GM23338 (cell line): ENCODE measurements at regions not wholly inside any gene's neighbourhood (a gene's known extent, or its start where the extent isn't known, plus 50 kb on each side); places are given as distances from the start of the nearest gene placed in this dataset.

Source experiments
- ATAC-seq: fragments of 200-7000 bp; cut with Tn5 transposase; 3 replicates; pipeline ENCODE4 v1.9.1; 2020
- DNase-seq: peaks from one replicate; pipeline ENCODE4 v3.0.0-alpha.2; 2015; ENCODE audit warnings: low spot score
- H2AFZ ChIP-seq: fragments of 200-600 bp; sonication (generic); 2 replicates; pipeline ENCODE4 v1.8.0; 2016; ENCODE audit warnings: antibody characterized with exemption, mild to moderate bottlenecking, moderate library complexity
- H3F3A ChIP-seq: fragments of 200-600 bp; sonication (generic); replicated peaks from 2 replicates; pipeline ENCODE4 v1.8.0; 2017; ENCODE audit warnings: antibody characterized with exemption, mixed run types, low read depth
- H3K27ac ChIP-seq: fragments of 200-600 bp; sonication (generic); 2 replicates; pipeline ENCODE4 v1.6.1; 2016; ENCODE audit warnings: low read depth
- H3K27me3 ChIP-seq: fragments of 200-600 bp; sonication (generic); 2 replicates; pipeline ENCODE4 v1.8.0; 2016; ENCODE audit warnings: mild to moderate bottlenecking, mixed run types, moderate library complexity; ENCODE audit not compliant: insufficient read depth
- H3K36me3 ChIP-seq: fragments of 200-600 bp; sonication (generic); 2 replicates; pipeline ENCODE4 v1.8.0; 2016; ENCODE audit warnings: mild to moderate bottlenecking; ENCODE audit not compliant: insufficient read depth
- H3K4me1 ChIP-seq: fragments of 200-600 bp; sonication (generic); 2 replicates; pipeline ENCODE4 v1.8.0; 2016; ENCODE audit warnings: mild to moderate bottlenecking, moderate library complexity; ENCODE audit not compliant: insufficient read depth
- H3K4me2 ChIP-seq: fragments of 200-600 bp; sonication (generic); 2 replicates; pipeline ENCODE4 v1.7.1; 2017; ENCODE audit warnings: mixed run types
- H3K4me3 ChIP-seq: fragments of 200-600 bp; sonication (generic); 2 replicates; pipeline ENCODE4 v1.6.1; 2016; ENCODE audit warnings: mixed run types
- H3K79me2 ChIP-seq: fragments of 200-600 bp; sonication (generic); replicated peaks from 2 replicates; pipeline ENCODE4 v1.8.0; 2017; ENCODE audit warnings: mild to moderate bottlenecking; ENCODE audit not compliant: insufficient read depth
- H3K9me2 ChIP-seq: fragments of 200-600 bp; sonication (generic); 2 replicates; pipeline ENCODE4 v1.8.0; 2017; ENCODE audit not compliant: insufficient read depth
- H4K20me1 ChIP-seq: fragments of 200-600 bp; sonication (generic); replicated peaks from 2 replicates; pipeline ENCODE4 v1.8.0; 2017; ENCODE audit warnings: mild to moderate bottlenecking; ENCODE audit not compliant: insufficient read depth
- H3K27ac Mint-ChIP-seq: 2 replicates; pipeline ENCODE4 v1.8.0; 2020; ENCODE audit warnings: inconsistent platforms, mild to moderate bottlenecking, moderate library complexity, mixed read lengths
- H3K27me3 Mint-ChIP-seq: 3 replicates; pipeline ENCODE4 v1.8.0; 2022; ENCODE audit warnings: low read depth, mild to moderate bottlenecking, moderate library complexity, mixed read lengths, inconsistent platforms; ENCODE audit not compliant: insufficient read depth, poor library complexity
- H3K36me3 Mint-ChIP-seq: 3 replicates; pipeline ENCODE4 v1.8.0; 2021; ENCODE audit warnings: low read depth, mild to moderate bottlenecking, inconsistent platforms, moderate library complexity, mixed read lengths
- H3K4me1 Mint-ChIP-seq: 3 replicates; pipeline ENCODE4 v1.8.0; 2020; ENCODE audit warnings: mild to moderate bottlenecking, inconsistent platforms, mixed read lengths
- H3K4me3 Mint-ChIP-seq: 3 replicates; pipeline ENCODE4 v1.8.0; 2021; ENCODE audit warnings: moderate library complexity, mild to moderate bottlenecking, inconsistent platforms, mixed read lengths
- H3K9me3 Mint-ChIP-seq: 3 replicates; pipeline ENCODE4 v1.8.0; 2020; ENCODE audit warnings: moderate library complexity, mild to moderate bottlenecking, inconsistent platforms, mixed read lengths
- EZH2phosphoT487 ChIP-seq: fragments of 200-600 bp; sonication (generic); IDR thresholded peaks from one replicate; pipeline ENCODE4 v1.8.1; 2018; ENCODE audit warnings: antibody characterized with exemption; ENCODE audit not compliant: unreplicated experiment
- JUNB ChIP-seq: IDR thresholded peaks from one replicate; pipeline ENCODE4 v1.6.1; 2016; ENCODE audit warnings: antibody characterized with exemption; ENCODE audit not compliant: unreplicated experiment
- ZNF114 ChIP-seq: fragments of 250-450 bp; sonication (Bioruptor Pico); IDR thresholded peaks from 2 replicates; pipeline ENCODE4 v1.5.0; 2020; ENCODE audit warnings: mild to moderate bottlenecking, moderate library complexity
- ZNF331 ChIP-seq: fragments of 250-450 bp; sonication (Bioruptor Pico); IDR thresholded peaks from 2 replicates; pipeline ENCODE4 v1.5.0; 2020; ENCODE audit warnings: low read depth, mild to moderate bottlenecking, moderate library complexity
- TF ChIP-seq, protein P1 (sequence below): IDR thresholded peaks from one replicate; pipeline ENCODE4 v1.6.1; 2018; ENCODE audit warnings: antibody characterized with exemption; ENCODE audit not compliant: unreplicated experiment
- TF ChIP-seq, protein P2 (sequence below), 2 experiments: fragments of 200-600 bp in 1 of 2; sonication (generic) in 1 of 2; conservative IDR thresholded peaks; 2 replicates each; pipeline versions ENCODE4 v1.5.1 to v1.6.1; 2016 to 2017; ENCODE audit warnings: antibody characterized with exemption in 2 of 2, low read depth in 2 of 2, mild to moderate bottlenecking in 2 of 2, moderate library complexity in 1 of 2
- TF ChIP-seq, protein P3 (sequence below): IDR thresholded peaks from 2 replicates; pipeline ENCODE4 v1.6.1; 2016; ENCODE audit warnings: antibody characterized with exemption
- TF ChIP-seq, protein P4 (sequence below): fragments of 250-450 bp; sonication (Bioruptor Pico); IDR thresholded peaks from 2 replicates; pipeline ENCODE4 v1.5.0; 2020; ENCODE audit warnings: mild to moderate bottlenecking, moderate library complexity

DNA sequence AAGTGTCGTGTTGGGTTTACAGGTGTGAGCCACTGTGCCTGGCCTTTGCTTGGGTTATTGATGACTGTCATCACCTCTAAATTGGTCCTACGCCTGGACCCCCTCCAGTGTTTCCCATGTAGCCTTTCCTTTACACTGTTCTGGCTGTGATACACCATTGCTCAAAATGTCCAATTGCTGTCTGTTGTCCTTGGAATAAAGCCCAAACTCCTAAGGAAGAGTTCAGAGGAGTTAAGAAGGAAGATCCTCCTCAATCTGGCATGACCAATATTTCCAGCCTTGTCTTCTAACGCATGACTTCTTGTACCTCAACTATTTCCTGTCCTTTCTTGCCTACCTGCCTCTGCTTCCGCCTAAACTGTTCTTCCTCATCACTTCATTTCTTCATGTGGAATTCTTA is 113.1 kb downstream of the POLR2M start (continued):
- TF ChIP-seq, protein P1, sequence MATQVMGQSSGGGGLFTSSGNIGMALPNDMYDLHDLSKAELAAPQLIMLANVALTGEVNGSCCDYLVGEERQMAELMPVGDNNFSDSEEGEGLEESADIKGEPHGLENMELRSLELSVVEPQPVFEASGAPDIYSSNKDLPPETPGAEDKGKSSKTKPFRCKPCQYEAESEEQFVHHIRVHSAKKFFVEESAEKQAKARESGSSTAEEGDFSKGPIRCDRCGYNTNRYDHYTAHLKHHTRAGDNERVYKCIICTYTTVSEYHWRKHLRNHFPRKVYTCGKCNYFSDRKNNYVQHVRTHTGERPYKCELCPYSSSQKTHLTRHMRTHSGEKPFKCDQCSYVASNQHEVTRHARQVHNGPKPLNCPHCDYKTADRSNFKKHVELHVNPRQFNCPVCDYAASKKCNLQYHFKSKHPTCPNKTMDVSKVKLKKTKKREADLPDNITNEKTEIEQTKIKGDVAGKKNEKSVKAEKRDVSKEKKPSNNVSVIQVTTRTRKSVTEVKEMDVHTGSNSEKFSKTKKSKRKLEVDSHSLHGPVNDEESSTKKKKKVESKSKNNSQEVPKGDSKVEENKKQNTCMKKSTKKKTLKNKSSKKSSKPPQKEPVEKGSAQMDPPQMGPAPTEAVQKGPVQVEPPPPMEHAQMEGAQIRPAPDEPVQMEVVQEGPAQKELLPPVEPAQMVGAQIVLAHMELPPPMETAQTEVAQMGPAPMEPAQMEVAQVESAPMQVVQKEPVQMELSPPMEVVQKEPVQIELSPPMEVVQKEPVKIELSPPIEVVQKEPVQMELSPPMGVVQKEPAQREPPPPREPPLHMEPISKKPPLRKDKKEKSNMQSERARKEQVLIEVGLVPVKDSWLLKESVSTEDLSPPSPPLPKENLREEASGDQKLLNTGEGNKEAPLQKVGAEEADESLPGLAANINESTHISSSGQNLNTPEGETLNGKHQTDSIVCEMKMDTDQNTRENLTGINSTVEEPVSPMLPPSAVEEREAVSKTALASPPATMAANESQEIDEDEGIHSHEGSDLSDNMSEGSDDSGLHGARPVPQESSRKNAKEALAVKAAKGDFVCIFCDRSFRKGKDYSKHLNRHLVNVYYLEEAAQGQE: no peak
- TF ChIP-seq ZNF331: no peak
- TF ChIP-seq, protein P2, sequence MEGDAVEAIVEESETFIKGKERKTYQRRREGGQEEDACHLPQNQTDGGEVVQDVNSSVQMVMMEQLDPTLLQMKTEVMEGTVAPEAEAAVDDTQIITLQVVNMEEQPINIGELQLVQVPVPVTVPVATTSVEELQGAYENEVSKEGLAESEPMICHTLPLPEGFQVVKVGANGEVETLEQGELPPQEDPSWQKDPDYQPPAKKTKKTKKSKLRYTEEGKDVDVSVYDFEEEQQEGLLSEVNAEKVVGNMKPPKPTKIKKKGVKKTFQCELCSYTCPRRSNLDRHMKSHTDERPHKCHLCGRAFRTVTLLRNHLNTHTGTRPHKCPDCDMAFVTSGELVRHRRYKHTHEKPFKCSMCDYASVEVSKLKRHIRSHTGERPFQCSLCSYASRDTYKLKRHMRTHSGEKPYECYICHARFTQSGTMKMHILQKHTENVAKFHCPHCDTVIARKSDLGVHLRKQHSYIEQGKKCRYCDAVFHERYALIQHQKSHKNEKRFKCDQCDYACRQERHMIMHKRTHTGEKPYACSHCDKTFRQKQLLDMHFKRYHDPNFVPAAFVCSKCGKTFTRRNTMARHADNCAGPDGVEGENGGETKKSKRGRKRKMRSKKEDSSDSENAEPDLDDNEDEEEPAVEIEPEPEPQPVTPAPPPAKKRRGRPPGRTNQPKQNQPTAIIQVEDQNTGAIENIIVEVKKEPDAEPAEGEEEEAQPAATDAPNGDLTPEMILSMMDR (conservative IDR thresholded peaks at IDR 0.05; ENCODE audit: low read depth in 2 of 2): no peak

DNA sequence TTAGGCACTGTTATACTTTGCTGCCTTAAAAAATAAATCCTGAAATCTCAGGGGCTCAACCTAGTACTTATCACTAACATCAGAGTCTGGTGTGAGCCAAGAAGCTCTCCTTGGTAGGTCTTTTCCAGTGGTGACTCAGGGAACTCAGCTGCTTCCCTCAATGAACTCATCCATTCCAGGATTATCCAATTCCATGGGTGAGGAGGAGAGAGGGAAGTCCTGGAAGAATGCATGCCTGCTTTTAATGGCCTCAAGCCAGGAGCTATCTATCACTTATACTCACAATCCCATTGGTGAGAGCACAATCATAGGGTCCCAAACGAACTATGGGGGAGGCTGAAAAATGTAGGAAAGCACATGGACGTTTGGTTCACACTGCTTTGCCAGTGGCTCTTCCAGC is 113.6 kb downstream of the POLR2M start:
- no peaks in the 10 kb centered on the region for H4K20me1 ChIP-seq
- ATAC-seq: no peak
- TF ChIP-seq, protein P3, sequence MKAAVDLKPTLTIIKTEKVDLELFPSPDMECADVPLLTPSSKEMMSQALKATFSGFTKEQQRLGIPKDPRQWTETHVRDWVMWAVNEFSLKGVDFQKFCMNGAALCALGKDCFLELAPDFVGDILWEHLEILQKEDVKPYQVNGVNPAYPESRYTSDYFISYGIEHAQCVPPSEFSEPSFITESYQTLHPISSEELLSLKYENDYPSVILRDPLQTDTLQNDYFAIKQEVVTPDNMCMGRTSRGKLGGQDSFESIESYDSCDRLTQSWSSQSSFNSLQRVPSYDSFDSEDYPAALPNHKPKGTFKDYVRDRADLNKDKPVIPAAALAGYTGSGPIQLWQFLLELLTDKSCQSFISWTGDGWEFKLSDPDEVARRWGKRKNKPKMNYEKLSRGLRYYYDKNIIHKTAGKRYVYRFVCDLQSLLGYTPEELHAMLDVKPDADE: no peak
- no peak for TF ChIP-seq JUNB
- no peak for TF ChIP-seq ZNF331
- TF ChIP-seq, protein P4, sequence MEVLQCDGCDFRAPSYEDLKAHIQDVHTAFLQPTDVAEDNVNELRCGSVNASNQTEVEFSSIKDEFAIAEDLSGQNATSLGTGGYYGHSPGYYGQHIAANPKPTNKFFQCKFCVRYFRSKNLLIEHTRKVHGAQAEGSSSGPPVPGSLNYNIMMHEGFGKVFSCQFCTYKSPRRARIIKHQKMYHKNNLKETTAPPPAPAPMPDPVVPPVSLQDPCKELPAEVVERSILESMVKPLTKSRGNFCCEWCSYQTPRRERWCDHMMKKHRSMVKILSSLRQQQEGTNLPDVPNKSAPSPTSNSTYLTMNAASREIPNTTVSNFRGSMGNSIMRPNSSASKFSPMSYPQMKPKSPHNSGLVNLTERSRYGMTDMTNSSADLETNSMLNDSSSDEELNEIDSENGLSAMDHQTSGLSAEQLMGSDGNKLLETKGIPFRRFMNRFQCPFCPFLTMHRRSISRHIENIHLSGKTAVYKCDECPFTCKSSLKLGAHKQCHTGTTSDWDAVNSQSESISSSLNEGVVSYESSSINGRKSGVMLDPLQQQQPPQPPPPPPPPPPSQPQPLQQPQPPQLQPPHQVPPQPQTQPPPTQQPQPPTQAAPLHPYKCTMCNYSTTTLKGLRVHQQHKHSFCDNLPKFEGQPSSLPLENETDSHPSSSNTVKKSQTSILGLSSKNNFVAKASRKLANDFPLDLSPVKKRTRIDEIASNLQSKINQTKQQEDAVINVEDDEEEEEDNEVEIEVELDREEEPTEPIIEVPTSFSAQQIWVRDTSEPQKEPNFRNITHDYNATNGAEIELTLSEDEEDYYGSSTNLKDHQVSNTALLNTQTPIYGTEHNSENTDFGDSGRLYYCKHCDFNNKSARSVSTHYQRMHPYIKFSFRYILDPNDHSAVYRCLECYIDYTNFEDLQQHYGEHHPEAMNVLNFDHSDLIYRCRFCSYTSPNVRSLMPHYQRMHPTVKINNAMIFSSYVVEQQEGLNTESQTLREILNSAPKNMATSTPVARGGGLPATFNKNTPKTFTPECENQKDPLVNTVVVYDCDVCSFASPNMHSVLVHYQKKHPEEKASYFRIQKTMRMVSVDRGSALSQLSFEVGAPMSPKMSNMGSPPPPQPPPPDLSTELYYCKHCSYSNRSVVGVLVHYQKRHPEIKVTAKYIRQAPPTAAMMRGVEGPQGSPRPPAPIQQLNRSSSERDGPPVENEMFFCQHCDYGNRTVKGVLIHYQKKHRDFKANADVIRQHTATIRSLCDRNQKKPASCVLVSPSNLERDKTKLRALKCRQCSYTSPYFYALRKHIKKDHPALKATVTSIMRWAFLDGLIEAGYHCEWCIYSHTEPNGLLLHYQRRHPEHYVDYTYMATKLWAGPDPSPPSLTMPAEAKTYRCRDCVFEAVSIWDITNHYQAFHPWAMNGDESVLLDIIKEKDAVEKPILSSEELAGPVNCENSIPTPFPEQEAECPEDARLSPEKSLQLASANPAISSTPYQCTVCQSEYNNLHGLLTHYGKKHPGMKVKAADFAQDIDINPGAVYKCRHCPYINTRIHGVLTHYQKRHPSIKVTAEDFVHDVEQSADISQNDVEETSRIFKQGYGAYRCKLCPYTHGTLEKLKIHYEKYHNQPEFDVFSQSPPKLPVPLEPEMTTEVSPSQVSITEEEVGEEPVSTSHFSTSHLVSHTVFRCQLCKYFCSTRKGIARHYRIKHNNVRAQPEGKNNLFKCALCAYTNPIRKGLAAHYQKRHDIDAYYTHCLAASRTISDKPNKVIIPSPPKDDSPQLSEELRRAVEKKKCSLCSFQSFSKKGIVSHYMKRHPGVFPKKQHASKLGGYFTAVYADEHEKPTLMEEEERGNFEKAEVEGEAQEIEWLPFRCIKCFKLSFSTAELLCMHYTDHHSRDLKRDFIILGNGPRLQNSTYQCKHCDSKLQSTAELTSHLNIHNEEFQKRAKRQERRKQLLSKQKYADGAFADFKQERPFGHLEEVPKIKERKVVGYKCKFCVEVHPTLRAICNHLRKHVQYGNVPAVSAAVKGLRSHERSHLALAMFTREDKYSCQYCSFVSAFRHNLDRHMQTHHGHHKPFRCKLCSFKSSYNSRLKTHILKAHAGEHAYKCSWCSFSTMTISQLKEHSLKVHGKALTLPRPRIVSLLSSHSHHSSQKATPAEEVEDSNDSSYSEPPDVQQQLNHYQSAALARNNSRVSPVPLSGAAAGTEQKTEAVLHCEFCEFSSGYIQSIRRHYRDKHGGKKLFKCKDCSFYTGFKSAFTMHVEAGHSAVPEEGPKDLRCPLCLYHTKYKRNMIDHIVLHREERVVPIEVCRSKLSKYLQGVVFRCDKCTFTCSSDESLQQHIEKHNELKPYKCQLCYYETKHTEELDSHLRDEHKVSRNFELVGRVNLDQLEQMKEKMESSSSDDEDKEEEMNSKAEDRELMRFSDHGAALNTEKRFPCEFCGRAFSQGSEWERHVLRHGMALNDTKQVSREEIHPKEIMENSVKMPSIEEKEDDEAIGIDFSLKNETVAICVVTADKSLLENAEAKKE (CRISPR knock-in tag): no peak
- no peak for TF ChIP-seq EZH2phosphoT487
- no peak for TF ChIP-seq ZNF114 (CRISPR knock-in tag)
- TF ChIP-seq, protein P1: no peak

More for the DNA sequence above, 113.6 kb downstream of the POLR2M start:
- no peak overlapping the region for H3K27ac Mint-ChIP-seq
- H3K4me2 ChIP-seq: no peak overlapping the region
- H3K9me3 Mint-ChIP-seq: no peaks in the 10 kb centered on the region
- H3K36me3 Mint-ChIP-seq: no peaks in the 10 kb centered on the region
- no peak for DNase-seq
- H3K27me3 Mint-ChIP-seq: peaks cover 2% of the 10 kb centered on the region
- H3K4me3 Mint-ChIP-seq: no peak overlapping the region
- no peak overlapping the region for H2AFZ ChIP-seq
- H3K4me1 Mint-ChIP-seq: 0 out of 3 replicates have a peak, but pooled peaks cover 2% of the 10 kb centered on the region
- H3K79me2 ChIP-seq: no peaks in the 10 kb centered on the region
- H3K27me3 ChIP-seq: no peaks in the 10 kb centered on the region
- no peak overlapping the region for H3K4me3 ChIP-seq
- no peaks in the 10 kb centered on the region for H3K4me1 ChIP-seq
- H3K36me3 ChIP-seq: no peaks in the 10 kb centered on the region
- H3K9me2 ChIP-seq: peaks cover 8% of the 10 kb centered on the region; the same call in 1 of the 2 replicates
- H3K27ac ChIP-seq: no peak overlapping the region
- H3F3A ChIP-seq: no peaks in the 10 kb centered on the region
